Urothelium cell line (cell line): ENCODE measurements at regions not wholly inside any gene's neighbourhood (a gene's known extent, or its start where the extent isn't known, plus 50 kb on each side); places are given as distances from the start of the nearest gene placed in this dataset.
A peak's percentile ranks its signal among the peaks of the same experiment; 100 is the strongest.

ENCODE experiments used
- DNase-seq: peaks from one replicate; pipeline ENCODE4 v3.0.0; 2011; ENCODE audit warnings: low spot score, mixed read lengths
- FAIRE-seq: peaks from 2 replicates; lab custom pipeline; 2011; peaks lifted over from hg19 to GRCh38; lab: Jason Lieb, UNC

GRCh38 chr18:72470391-72470790 is 73.8 kb downstream of the CBLN2 start:
- FAIRE-seq (no peak), DNase-seq (no peak)

DNA sequence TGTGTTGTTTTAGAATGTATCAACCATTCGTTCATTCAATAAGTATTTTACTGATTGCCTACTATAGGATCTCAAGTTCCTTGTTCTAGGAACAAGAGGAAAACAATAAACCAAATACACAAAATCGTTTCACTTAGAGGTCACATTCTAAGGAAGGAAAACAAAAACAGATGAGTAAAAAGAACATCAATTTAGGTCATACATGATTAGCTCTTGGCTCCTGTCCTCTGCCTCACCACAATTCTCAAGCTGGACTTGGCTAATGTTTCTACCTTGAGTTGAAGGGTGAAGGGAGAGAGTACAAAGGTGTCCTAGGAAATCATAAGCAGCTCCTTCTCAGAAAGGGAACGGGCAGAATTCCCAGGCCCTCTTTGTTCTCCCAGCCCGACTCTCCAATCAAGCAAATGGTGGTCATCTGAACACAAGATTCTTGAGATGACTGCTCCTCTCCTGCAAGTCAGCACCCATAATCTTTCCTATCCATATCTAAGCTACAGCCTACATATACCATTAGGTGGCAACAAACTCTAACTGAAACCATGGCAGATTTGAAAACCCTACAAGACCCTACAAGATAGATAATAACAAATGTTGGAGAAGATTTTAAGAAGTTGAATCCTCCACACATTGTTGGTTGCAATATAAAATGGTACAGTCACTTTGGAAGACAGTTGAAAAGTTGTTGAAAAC is 76.0 kb downstream of the CBLN2 start:
- FAIRE-seq: no peak
- no peak for DNase-seq

GRCh38 chr18:72460210-72460680 is 83.9 kb downstream of the CBLN2 start:
- DNase-seq (peak; percentile 47), FAIRE-seq (no peak)

DNA sequence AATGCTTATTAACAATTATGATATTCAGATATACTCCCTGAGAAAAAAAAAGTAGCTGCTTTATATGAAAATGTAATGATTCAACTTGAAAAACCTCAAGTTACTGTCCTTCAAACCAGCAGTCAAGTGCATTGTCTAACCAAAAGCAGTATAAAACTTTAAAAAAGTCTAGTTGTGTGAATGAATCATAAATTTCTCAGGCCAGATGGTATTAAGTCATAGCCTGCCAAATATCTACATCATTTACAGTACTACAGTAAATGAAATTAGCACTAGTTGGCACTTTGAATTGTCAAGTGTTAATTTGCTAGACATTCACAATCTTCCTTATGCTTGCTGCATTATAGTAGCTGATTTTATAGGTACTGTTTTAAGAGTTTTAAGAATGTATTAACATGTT is 85.9 kb downstream of the CBLN2 start:
- FAIRE-seq: no peak
- peak; percentile 4 for DNase-seq

DNA sequence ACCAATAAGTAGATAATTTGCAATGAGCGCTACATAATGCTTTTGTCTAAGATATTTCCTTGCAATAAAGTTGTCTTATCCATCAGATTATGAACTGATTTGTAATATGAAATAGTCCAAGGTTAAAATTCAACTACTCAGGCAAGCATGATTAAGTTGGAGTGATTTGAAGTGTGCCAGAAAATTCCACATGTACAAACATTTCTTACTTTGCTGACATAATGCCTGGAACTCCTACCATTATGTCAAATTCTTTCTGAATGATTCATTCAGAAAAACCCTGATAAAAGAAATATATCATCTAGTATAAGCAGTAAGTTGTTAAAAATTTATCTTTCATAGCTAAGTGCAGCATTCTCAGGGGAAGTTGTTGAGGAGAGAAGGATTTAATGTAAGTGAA is 87.3 kb downstream of the CBLN2 start:
- no peak for FAIRE-seq
- peak; percentile 16 for DNase-seq

- no peak for FAIRE-seq
Observed at GRCh38 chr18:72452328-72452727, 91.8 kb downstream of the CBLN2 start.

GRCh38 chr18:72444798-72445155 is 99.4 kb downstream of the CBLN2 start:
- FAIRE-seq: no peak
- DNase-seq: no peak

More at GRCh38 chr18:72452328-72452727, 91.8 kb downstream of the CBLN2 start:
- DNase-seq: no peak

- FAIRE-seq (no peak), DNase-seq (no peak)
Observed at GRCh38 chr18:72444111-72444797, 99.9 kb downstream of the CBLN2 start.

DNA sequence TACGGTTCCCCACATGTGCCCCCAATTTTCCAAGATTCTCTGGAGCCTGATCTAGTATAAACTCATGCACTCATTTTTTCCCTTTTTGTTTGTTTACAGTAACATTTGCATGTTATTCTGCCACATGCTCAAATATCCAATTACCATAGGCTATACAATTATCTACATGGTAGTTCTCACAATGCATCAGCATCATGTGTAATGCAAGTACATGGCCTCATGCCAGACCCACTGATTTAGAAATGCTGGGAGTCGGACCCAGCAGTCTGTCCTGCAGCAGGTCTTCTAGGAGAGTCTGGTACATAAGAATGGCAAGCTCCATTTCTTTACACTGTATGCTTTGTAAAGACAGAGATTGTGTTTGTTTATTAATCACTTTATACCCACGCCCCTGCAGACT is 107.7 kb downstream of the CBLN2 start:
- FAIRE-seq (no peak), DNase-seq (no peak)

DNA sequence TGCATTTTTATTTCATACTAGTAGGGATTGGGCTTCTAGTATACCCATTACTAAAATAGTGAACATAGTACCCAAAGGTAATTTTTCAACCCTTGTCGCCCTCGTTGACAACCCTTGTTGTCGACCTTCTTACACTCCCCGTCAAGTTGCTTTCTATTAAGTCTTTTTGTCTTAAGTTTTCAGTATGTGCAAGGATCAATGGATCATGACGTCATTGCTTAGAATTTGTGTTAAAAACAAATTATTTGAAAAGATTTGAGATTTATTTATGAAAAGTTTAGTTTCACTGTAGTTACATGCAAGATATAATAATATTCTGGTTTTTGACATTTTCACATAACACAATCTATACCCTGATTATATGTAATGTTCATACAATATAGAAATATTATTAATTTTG is 110.4 kb downstream of the CBLN2 start:
- FAIRE-seq (no peak), DNase-seq (no peak)

- FAIRE-seq: no peak
- DNase-seq: peak; percentile 25
Observed at GRCh38 chr18:72427721-72428120, 116.4 kb downstream of the CBLN2 start.

DNA sequence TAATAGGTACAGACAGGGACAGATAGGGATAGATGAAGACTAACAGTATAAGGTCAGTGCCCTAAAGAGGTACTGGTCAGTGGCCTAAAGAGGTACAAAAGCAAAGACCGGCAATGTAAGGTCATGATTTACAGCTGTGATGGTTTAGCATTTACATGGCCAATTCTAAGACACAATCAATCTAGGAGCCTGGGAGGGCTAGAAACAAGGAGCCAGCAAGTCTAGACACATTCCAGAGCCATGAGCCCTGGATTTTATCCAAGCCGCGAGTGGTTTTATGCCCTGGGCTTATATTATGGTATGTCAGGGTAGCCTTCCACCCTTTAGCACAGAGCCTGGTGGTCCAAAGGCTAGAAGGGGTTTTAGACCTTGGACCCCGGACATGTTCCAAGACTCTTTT is 124.2 kb downstream of the CBLN2 start:
- DNase-seq (peak; percentile 14), FAIRE-seq (no peak)

GRCh38 chr18:72412927-72413326 is 131.2 kb downstream of the CBLN2 start:
- DNase-seq: no peak
- FAIRE-seq: no peak

DNA sequence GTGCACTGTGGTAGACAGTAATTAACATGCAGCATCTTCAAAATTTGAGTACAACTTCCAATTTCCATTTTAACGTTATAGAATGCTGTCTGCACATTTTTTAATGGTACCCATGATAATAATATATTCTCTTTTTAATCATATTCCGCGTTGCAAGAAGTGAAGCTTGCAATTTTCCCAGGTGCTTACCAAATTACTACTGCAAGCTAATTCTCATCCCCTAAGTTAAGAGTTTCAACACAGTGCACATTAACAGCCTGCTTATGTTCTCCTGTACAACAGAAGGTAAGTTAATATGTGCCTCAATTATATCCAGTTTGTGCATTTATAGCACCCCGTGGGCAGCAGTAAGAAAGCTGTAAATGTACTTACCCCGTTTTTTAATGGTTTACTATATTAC is 132.9 kb downstream of the CBLN2 start:
- FAIRE-seq: no peak
- DNase-seq: no peak

- no peak for DNase-seq
- FAIRE-seq: no peak
Observed at GRCh38 chr18:72410399-72410798, 133.7 kb downstream of the CBLN2 start.

GRCh38 chr18:72409903-72410302 is 134.2 kb downstream of the CBLN2 start:
- FAIRE-seq: no peak
- no peak for DNase-seq

GRCh38 chr18:72407048-72407447 is 137.1 kb downstream of the CBLN2 start:
- DNase-seq (no peak), FAIRE-seq (no peak)

DNA sequence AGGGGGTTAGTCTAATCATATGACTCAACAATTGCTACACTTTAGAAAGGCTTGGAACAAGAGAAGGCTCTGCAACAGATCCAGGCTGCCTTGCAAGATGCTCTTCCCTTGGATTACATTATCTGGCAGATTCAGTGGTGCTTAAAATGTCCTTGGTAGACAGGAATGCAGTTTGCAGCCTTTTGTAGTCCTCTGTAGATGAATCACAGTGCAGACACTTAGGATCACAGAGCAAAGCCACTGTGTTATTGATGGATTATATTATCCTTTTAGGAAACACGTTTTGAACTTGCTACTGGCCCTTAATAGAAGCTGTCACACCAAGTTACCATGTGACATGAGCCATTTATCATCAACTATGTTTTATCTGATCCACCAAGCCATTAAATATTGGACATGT is 152.2 kb downstream of the CBLN2 start:
- no peak for FAIRE-seq

GRCh38 chr18:72391427-72391826 is 152.7 kb downstream of the CBLN2 start:
- no peak for FAIRE-seq

More for the DNA sequence above, 152.2 kb downstream of the CBLN2 start:
- no peak for DNase-seq

DNA sequence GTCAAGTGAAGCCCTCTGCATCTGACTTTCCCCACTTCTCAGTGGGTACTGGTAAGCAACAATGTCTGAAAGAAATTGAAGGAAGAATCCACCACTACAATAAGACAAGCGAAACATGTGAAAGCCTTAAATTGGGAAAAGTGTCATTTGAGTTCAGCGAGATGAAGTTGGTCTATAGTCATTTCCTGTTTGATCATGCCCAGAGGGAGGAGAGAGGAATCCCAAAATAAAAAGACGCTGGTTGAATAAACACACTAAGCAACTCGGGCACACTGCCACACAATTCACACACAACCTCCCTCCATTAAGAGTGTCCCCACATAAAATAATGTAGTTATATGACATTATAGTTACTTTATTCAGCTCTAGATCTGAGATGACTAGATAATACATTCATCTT is 166.1 kb downstream of the CBLN2 start:
- DNase-seq (no peak), FAIRE-seq (no peak)

More at GRCh38 chr18:72391427-72391826, 152.7 kb downstream of the CBLN2 start:
- no peak for DNase-seq

- FAIRE-seq: no peak
- no peak for DNase-seq
Observed at GRCh38 chr18:72376256-72376655, 167.9 kb downstream of the CBLN2 start.

- DNase-seq (peak; percentile 39), FAIRE-seq (no peak)
Observed at GRCh38 chr18:72375618-72376017, 168.5 kb downstream of the CBLN2 start.
